SK-N-MC (cell line): ENCODE measurements at regions not wholly inside any gene's neighbourhood (a gene's known extent, or its start where the extent isn't known, plus 50 kb on each side); places are given as distances from the start of the nearest gene placed in this dataset.

Experiments
- EZH2 ChIP-seq: fragments of 200-600 bp; sonication (generic); IDR thresholded peaks from one replicate; pipeline ENCODE4 v1.6.1; 2017; ENCODE audit warnings: antibody characterized with exemption
- POLR2AphosphoS5 ChIP-seq: IDR thresholded peaks from 2 replicates; pipeline ENCODE4 v1.6.1; 2012; ENCODE audit warnings: mild to moderate bottlenecking, low read depth, low read length, borderline replicate concordance

DNA sequence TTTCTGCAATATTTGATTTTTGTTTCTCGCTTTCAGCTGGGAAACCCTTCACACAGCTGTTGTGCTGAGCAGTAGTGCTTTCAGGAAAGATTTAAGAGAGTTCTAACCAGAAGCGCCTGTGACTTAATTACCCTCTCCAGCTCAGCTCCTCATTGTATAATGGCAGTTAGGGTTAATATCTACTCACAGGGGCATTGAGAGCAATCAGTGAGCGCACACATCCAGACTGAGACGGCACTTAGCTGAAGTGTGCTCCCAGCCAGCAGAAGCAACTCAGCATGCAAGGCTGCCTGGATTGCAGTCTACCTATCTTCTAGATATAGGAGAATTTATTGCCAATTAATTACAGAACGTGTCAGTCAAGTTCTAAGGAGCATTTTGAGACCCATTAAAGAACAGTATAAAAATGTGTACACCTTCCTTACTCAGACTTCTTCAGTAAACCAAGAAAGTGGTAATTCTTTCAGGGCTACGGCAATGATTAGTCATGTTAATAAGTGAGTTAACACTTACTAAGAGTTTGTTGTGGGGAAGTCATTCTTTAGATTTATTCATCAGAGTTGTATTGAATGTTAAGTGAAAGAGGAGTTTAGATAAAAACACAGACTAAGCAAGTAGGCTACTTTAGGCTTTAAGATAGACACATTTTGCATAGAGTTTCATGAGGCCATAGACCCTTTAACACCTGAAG lies 111.7 kb upstream of the PCAT7 start:
- no peak for TF ChIP-seq EZH2
- TF ChIP-seq POLR2AphosphoS5, result no peak
